Stimulated activated CD8-positive, alpha-beta memory T cell treated with anti-CD3 and anti-CD28 coated beads, Interleukin-15, amount 100 ng/mL, for 48 hours (primary cell): ENCODE measurements at regions not wholly inside any gene's neighbourhood (a gene's known extent, or its start where the extent isn't known, plus 50 kb on each side); places are given as distances from the start of the nearest gene placed in this dataset.
"Not testable (repeated sequence)": the region's sequence is repeated elsewhere in the genome, so short reads cannot be mapped to it uniquely, and the experiment has no call there.

ENCODE experiments used
- DNase-seq, 2 donors: peaks; one replicate each; pipeline ENCODE4 v3.0.0-alpha.2; 2020; ENCODE audit warnings: low read depth in 2 of 2

GRCh38 chr6:137311940-137312339 lies 92.8 kb upstream of the IFNGR1 start:
- no peak for DNase-seq

- no peak for DNase-seq
These were observed 90.0 kb upstream of the IFNGR1 start for GRCh38 chr6:137309078-137309762.

- no peak for DNase-seq
These were observed 88.1 kb upstream of the IFNGR1 start for GRCh38 chr6:137307163-137307854.

GRCh38 chr6:137305691-137306090 lies 86.5 kb upstream of the IFNGR1 start:
- DNase-seq = no peak

GRCh38 chr6:137304020-137304780 lies 85.0 kb upstream of the IFNGR1 start:
- DNase-seq = no peak

GRCh38 chr6:137303441-137303840 lies 84.3 kb upstream of the IFNGR1 start:
- DNase-seq = no peak

GRCh38 chr6:137299681-137300080 lies 80.5 kb upstream of the IFNGR1 start:
- no peak for DNase-seq

GRCh38 chr6:137297887-137298286 lies 78.7 kb upstream of the IFNGR1 start:
- no peak for DNase-seq

- DNase-seq = not testable (repeated sequence)
These were observed 73.1 kb upstream of the IFNGR1 start for GRCh38 chr6:137292326-137292725.

- no peak for DNase-seq
These were observed 72.3 kb upstream of the IFNGR1 start for GRCh38 chr6:137291441-137291840.

- DNase-seq = no peak
These were observed 71.5 kb upstream of the IFNGR1 start for GRCh38 chr6:137290601-137291261.

- DNase-seq = no peak
These were observed 67.7 kb upstream of the IFNGR1 start for GRCh38 chr6:137286916-137287315.

GRCh38 chr6:137286368-137286767 lies 67.2 kb upstream of the IFNGR1 start:
- DNase-seq = no peak

GRCh38 chr6:137284811-137285110 lies 65.6 kb upstream of the IFNGR1 start:
- no peak for DNase-seq

- no peak for DNase-seq
These were observed 65.0 kb upstream of the IFNGR1 start for GRCh38 chr6:137283940-137284810.

- DNase-seq = no peak
These were observed 63.9 kb upstream of the IFNGR1 start for GRCh38 chr6:137283080-137283479.

GRCh38 chr6:137282254-137282653 lies 63.1 kb upstream of the IFNGR1 start:
- DNase-seq = no peak

GRCh38 chr6:137279279-137279678 lies 60.1 kb upstream of the IFNGR1 start:
- DNase-seq = not testable (repeated sequence)

GRCh38 chr6:137277971-137278637 lies 58.9 kb upstream of the IFNGR1 start:
- DNase-seq = no peak

GRCh38 chr6:137272403-137272802 lies 53.2 kb upstream of the IFNGR1 start:
- no peak for DNase-seq
